A549 (cell line): ENCODE measurements at regions not wholly inside any gene's neighbourhood (a gene's known extent, or its start where the extent isn't known, plus 50 kb on each side); places are given as distances from the start of the nearest gene placed in this dataset.

Source experiments
- ATAC-seq, 2 experiments: fragments of 200-7000 bp in 1 of 2; fragments of >200 bp in 1 of 2; cut with Nextera tagmentation in 1 of 2; cut with Tn5 transposase in 1 of 2; 3 replicates each; pipeline versions ENCODE4 v1.8.0 to v1.9.1; 2018 to 2020; ENCODE audit warnings: mild to moderate bottlenecking in 1 of 2, moderate library complexity in 1 of 2
- CTCF ChIA-PET: fragments of 300-600 bp; sonication (Branson Sonifier 250); formaldehyde crosslinking; extraction: SDS; loops from one replicate; lab custom pipeline; 2021; ENCODE audit warnings: antibody characterized with exemption, inconsistent platforms; lab: Yijun Ruan, JAX
- POLR2A ChIA-PET: fragments of 350-600 bp; formaldehyde crosslinking; extraction: SDS; loops from one replicate; lab custom pipeline; 2021; ENCODE audit warnings: antibody characterized with exemption, inconsistent platforms; lab: Yijun Ruan, JAX
- DNase-seq, 2 experiments: peaks; one replicate each; pipeline versions ENCODE4 v3.0.0 to v3.0.0-alpha.2; 2011 to 2016; ENCODE audit warnings: low read depth in 1 of 2, low spot score in 1 of 2
- FAIRE-seq: peaks from 2 replicates; lab custom pipeline; 2011; peaks lifted over from hg19 to GRCh38; lab: Jason Lieb, UNC
- H3K27ac ChIP-seq, 2 experiments: fragments of >200 bp; sonication (Bioruptor Twin); formaldehyde crosslinking; 3 replicates each; pipeline ENCODE4 v1.5.1; 2016 to 2017
- H3K4me1 ChIP-seq: fragments of >200 bp; sonication (Bioruptor Twin); formaldehyde crosslinking; 3 replicates; pipeline ENCODE4 v1.6.1; 2016
- H3K4me2 ChIP-seq: fragments of >200 bp; sonication (Bioruptor Twin); formaldehyde crosslinking; 3 replicates; pipeline ENCODE4 v1.6.1; 2016
- H3K4me3 ChIP-seq: fragments of >200 bp; sonication (Bioruptor Twin); formaldehyde crosslinking; 3 replicates; pipeline ENCODE4 v1.5.1; 2016
- H3K9me3 ChIP-seq: fragments of >200 bp; sonication (Bioruptor Twin); formaldehyde crosslinking; 3 replicates; pipeline ENCODE4 v1.6.1; 2016
- BHLHE40 ChIP-seq: IDR thresholded peaks from 2 replicates; pipeline ENCODE4 v1.6.1; 2012; ENCODE audit warnings: low read depth, low read length, inconsistent platforms
- CBX2 ChIP-seq: fragments of 200-600 bp; sonication (generic); IDR thresholded peaks from 2 replicates; pipeline ENCODE4 v1.6.1; 2016; ENCODE audit warnings: low read depth, mild to moderate bottlenecking, borderline replicate concordance
- CHD2 ChIP-seq: fragments of 150-350 bp; IDR thresholded peaks from 2 replicates; pipeline ENCODE4 v1.6.1; 2014; ENCODE audit warnings: low read length; ENCODE audit not compliant: partially characterized antibody
- ESRRA ChIP-seq: fragments of 150-350 bp; IDR thresholded peaks from 2 replicates; pipeline ENCODE4 v1.6.1; 2014; ENCODE audit warnings: mild to moderate bottlenecking, low read length, borderline replicate concordance
- FOSL2 ChIP-seq, 2 experiments: fragments of 450-650 bp in 1 of 2; fragments of >200 bp in 1 of 2; sonication (Bioruptor Twin) in 1 of 2; formaldehyde crosslinking; IDR thresholded peaks; 2 replicates each; pipeline versions ENCODE4 v1.5.0 to v1.6.1; 2016 to 2020; ENCODE audit warnings: mild to moderate bottlenecking in 1 of 2, moderate library complexity in 1 of 2
- GATA3 ChIP-seq: IDR thresholded peaks from 2 replicates; pipeline ENCODE4 v1.6.1; 2012; ENCODE audit warnings: borderline replicate concordance
- HOXB5 ChIP-seq: fragments of 250-450 bp; sonication (Bioruptor Pico); IDR thresholded peaks from 2 replicates; pipeline ENCODE4 v1.5.0; 2020; ENCODE audit warnings: mild to moderate bottlenecking, moderate library complexity
- KDM5A ChIP-seq: fragments of 200-600 bp; sonication (generic); IDR thresholded peaks from 2 replicates; pipeline ENCODE4 v1.6.1; 2016; ENCODE audit warnings: antibody characterized with exemption, mild to moderate bottlenecking
- MAFK ChIP-seq: fragments of 450-650 bp; IDR thresholded peaks from 2 replicates; pipeline ENCODE4 v1.6.1; 2014; ENCODE audit not compliant: partially characterized antibody
- MAZ ChIP-seq: fragments of 150-350 bp; IDR thresholded peaks from 2 replicates; pipeline ENCODE4 v1.6.1; 2014; ENCODE audit warnings: antibody characterized with exemption, low read depth, low read length, borderline replicate concordance
- NR3C1 ChIP-seq: fragments of >200 bp; sonication (Bioruptor Twin); formaldehyde crosslinking; IDR thresholded peaks from 3 replicates; pipeline ENCODE4 v1.6.1; 2017
- PHF8 ChIP-seq: fragments of 200-600 bp; sonication (generic); IDR thresholded peaks from 2 replicates; pipeline ENCODE4 v1.6.1; 2016; ENCODE audit warnings: low read depth, mild to moderate bottlenecking, antibody characterized with exemption, moderate library complexity, borderline replicate concordance
- POLR2A ChIP-seq: IDR thresholded peaks from 2 replicates; pipeline ENCODE4 v1.6.1; 2012; ENCODE audit warnings: mild to moderate bottlenecking, low read length
- RARB ChIP-seq: fragments of 250-450 bp; sonication (Bioruptor Pico); IDR thresholded peaks from 2 replicates; pipeline ENCODE4 v1.8.0; 2021; ENCODE audit warnings: mild to moderate bottlenecking, moderate library complexity
- RCOR1 ChIP-seq: fragments of 150-350 bp; IDR thresholded peaks from 2 replicates; pipeline ENCODE4 v1.6.1; 2014; ENCODE audit warnings: antibody characterized with exemption, low read length, low read depth
- RNF2 ChIP-seq: fragments of 200-600 bp; sonication (generic); IDR thresholded peaks from 2 replicates; pipeline ENCODE4 v1.6.1; 2016; ENCODE audit warnings: low read depth, mild to moderate bottlenecking, antibody characterized with exemption, moderate library complexity, borderline replicate concordance
- SMC3 ChIP-seq: fragments of >200 bp; sonication (Bioruptor Twin); formaldehyde crosslinking; IDR thresholded peaks from 3 replicates; pipeline ENCODE4 v1.6.1; 2018; ENCODE audit warnings: inconsistent platforms
- TFCP2L1 ChIP-seq: fragments of 250-450 bp; sonication (Bioruptor Pico); IDR thresholded peaks from 2 replicates; pipeline ENCODE4 v1.5.0; 2021; ENCODE audit warnings: mild to moderate bottlenecking
- ZSCAN20 ChIP-seq: fragments of 250-450 bp; sonication (Bioruptor Pico); IDR thresholded peaks from 2 replicates; pipeline ENCODE4 v1.8.0; 2022; ENCODE audit warnings: mild to moderate bottlenecking, moderate library complexity
- whole genome bisulfite sequencing: methylation state at CpG from one replicate; pipeline ENCODE4 v1.1.6; 2017; ENCODE audit errors: missing lambda C conversion rate; 5-methylcytosine and 5-hydroxymethylcytosine counted together
- TF ChIP-seq, protein P1 (sequence below): fragments of >200 bp; sonication (Bioruptor Twin); formaldehyde crosslinking; IDR thresholded peaks from 3 replicates; pipeline ENCODE4 v1.5.1; 2016
- TF ChIP-seq, protein P2 (sequence below): IDR thresholded peaks from 2 replicates; pipeline ENCODE4 v1.6.1; 2012
- TF ChIP-seq, protein P3 (sequence below): fragments of 150-350 bp; IDR thresholded peaks from 2 replicates; pipeline ENCODE4 v1.6.1; 2014; ENCODE audit warnings: low read depth, mild to moderate bottlenecking, low read length
- TF ChIP-seq, protein P4 (sequence below): fragments of 200-600 bp; sonication (generic); IDR thresholded peaks from 2 replicates; pipeline ENCODE4 v1.6.1; 2016; ENCODE audit warnings: antibody characterized with exemption, mild to moderate bottlenecking, moderate library complexity
- TF ChIP-seq, protein P5 (sequence below): fragments of >200 bp; sonication (Bioruptor Twin); formaldehyde crosslinking; IDR thresholded peaks from 3 replicates; pipeline ENCODE4 v1.6.1; 2016
- TF ChIP-seq, protein P6 (sequence below): IDR thresholded peaks from 2 replicates; pipeline ENCODE4 v1.6.1; 2012; ENCODE audit warnings: low read depth, borderline replicate concordance

DNA sequence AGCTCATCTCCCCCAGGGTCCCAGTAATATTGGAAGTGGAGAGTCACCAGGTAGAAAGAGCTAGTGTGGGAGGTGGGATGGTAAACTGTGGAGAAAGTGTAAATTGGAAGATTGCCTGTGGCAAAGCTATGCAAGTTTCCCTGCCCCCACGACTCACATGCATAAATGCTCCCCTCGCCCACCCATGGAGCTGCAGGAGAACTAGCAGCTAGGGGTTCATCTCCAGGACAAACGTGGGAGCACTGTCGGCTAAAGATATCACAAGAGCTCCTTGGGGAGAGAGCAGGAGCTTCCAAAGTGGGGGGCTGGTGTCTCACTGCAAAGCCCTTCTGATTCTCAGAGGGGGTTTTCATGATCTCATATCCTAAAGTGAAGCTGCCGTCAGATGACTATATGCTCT is 91.4 kb upstream of the PLCL2 start (continued):
- TF ChIP-seq, protein P1, sequence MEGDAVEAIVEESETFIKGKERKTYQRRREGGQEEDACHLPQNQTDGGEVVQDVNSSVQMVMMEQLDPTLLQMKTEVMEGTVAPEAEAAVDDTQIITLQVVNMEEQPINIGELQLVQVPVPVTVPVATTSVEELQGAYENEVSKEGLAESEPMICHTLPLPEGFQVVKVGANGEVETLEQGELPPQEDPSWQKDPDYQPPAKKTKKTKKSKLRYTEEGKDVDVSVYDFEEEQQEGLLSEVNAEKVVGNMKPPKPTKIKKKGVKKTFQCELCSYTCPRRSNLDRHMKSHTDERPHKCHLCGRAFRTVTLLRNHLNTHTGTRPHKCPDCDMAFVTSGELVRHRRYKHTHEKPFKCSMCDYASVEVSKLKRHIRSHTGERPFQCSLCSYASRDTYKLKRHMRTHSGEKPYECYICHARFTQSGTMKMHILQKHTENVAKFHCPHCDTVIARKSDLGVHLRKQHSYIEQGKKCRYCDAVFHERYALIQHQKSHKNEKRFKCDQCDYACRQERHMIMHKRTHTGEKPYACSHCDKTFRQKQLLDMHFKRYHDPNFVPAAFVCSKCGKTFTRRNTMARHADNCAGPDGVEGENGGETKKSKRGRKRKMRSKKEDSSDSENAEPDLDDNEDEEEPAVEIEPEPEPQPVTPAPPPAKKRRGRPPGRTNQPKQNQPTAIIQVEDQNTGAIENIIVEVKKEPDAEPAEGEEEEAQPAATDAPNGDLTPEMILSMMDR: no peak
- no peak for TF ChIP-seq GATA3
- no peak for TF ChIP-seq PHF8
- TF ChIP-seq, protein P2, sequence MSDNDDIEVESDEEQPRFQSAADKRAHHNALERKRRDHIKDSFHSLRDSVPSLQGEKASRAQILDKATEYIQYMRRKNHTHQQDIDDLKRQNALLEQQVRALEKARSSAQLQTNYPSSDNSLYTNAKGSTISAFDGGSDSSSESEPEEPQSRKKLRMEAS: no peak
- TF ChIP-seq, all 56 proteins: peak for 0

DNA sequence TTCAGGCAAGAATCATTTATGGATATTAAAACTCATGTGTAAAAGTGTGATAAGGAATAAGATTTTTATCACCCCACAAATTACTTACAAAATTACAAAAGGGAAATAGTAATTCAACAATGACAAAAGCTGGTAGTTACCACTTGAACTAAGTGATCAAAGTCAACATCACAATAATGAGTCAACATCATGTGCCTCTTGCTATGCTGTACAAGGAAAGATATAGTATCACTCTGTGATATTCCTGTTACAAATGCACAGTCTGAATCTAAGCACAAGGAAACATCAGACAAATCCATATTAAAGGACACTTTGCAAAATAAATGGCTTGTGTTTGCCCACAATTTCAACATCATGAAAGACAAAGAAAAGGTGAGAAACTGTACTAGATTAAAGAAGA is 90.5 kb upstream of the PLCL2 start:
- no peak for TF ChIP-seq FOSL2 (IDR thresholded peaks at IDR 0.05)
- TF ChIP-seq FOSL2 (CRISPR knock-in tag; IDR thresholded peaks at IDR 0.05): 0 out of 2 replicates have a peak, but pooled peaks have one; percentile 17
- TF ChIP-seq RARB (CRISPR knock-in tag): no peak
- TF ChIP-seq, protein P3, sequence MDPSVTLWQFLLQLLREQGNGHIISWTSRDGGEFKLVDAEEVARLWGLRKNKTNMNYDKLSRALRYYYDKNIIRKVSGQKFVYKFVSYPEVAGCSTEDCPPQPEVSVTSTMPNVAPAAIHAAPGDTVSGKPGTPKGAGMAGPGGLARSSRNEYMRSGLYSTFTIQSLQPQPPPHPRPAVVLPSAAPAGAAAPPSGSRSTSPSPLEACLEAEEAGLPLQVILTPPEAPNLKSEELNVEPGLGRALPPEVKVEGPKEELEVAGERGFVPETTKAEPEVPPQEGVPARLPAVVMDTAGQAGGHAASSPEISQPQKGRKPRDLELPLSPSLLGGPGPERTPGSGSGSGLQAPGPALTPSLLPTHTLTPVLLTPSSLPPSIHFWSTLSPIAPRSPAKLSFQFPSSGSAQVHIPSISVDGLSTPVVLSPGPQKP: no peak
- no peak for TF ChIP-seq ZSCAN20 (CRISPR knock-in tag)
- TF ChIP-seq, protein P1: no peak
- TF ChIP-seq BHLHE40: no peak
- no peak for TF ChIP-seq KDM5A
- Histone ChIP-seq H3K4me2 (no peak overlapping the region), H3K4me1 (no peaks in the 10 kb centered on the region), H3K9me3 (no peaks in the 10 kb centered on the region), H3K27ac (no peak overlapping the region), H3K4me3 (no peak overlapping the region)
- ATAC-seq (no peak), FAIRE-seq (no peak), DNase-seq (no peak)
- ChIA-PET CTCF (no interaction called here), POLR2A (no interaction called here)

DNA sequence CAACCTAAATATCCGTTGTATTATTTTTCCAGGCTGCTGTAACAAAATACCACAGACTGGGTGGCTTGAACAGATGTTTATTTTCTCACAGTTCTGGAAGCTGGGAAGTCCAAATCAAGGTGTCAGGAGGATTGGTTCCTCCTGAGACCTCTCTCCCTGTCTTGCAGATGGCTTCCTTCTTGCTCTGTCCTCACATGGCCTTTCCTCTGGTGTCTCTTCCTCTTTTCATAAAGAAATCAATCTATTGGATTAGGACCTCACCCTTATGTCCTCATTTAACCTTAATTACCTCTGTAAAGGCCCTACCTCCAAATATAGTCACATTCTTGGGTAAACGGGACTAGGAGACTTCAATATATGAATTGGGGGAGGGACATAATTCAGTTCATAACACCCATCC is 89.2 kb upstream of the PLCL2 start:
- POLR2A ChIA-PET: no interaction called here
- ATAC-seq: no peak
- H3K4me2 ChIP-seq: no peak overlapping the region
- H3K9me3 ChIP-seq: no peaks in the 10 kb centered on the region
- no peaks in the 10 kb centered on the region for H3K4me1 ChIP-seq
- TF ChIP-seq, protein P4, sequence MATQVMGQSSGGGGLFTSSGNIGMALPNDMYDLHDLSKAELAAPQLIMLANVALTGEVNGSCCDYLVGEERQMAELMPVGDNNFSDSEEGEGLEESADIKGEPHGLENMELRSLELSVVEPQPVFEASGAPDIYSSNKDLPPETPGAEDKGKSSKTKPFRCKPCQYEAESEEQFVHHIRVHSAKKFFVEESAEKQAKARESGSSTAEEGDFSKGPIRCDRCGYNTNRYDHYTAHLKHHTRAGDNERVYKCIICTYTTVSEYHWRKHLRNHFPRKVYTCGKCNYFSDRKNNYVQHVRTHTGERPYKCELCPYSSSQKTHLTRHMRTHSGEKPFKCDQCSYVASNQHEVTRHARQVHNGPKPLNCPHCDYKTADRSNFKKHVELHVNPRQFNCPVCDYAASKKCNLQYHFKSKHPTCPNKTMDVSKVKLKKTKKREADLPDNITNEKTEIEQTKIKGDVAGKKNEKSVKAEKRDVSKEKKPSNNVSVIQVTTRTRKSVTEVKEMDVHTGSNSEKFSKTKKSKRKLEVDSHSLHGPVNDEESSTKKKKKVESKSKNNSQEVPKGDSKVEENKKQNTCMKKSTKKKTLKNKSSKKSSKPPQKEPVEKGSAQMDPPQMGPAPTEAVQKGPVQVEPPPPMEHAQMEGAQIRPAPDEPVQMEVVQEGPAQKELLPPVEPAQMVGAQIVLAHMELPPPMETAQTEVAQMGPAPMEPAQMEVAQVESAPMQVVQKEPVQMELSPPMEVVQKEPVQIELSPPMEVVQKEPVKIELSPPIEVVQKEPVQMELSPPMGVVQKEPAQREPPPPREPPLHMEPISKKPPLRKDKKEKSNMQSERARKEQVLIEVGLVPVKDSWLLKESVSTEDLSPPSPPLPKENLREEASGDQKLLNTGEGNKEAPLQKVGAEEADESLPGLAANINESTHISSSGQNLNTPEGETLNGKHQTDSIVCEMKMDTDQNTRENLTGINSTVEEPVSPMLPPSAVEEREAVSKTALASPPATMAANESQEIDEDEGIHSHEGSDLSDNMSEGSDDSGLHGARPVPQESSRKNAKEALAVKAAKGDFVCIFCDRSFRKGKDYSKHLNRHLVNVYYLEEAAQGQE: no peak
- no peak for TF ChIP-seq RNF2
- no peak for TF ChIP-seq PHF8
- no peak for TF ChIP-seq RARB (CRISPR knock-in tag)
- no peak for TF ChIP-seq ESRRA
- TF ChIP-seq POLR2A: no peak
- TF ChIP-seq NR3C1: no peak
- TF ChIP-seq, protein P5, sequence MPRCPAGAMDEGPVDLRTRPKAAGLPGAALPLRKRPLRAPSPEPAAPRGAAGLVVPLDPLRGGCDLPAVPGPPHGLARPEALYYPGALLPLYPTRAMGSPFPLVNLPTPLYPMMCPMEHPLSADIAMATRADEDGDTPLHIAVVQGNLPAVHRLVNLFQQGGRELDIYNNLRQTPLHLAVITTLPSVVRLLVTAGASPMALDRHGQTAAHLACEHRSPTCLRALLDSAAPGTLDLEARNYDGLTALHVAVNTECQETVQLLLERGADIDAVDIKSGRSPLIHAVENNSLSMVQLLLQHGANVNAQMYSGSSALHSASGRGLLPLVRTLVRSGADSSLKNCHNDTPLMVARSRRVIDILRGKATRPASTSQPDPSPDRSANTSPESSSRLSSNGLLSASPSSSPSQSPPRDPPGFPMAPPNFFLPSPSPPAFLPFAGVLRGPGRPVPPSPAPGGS: no peak
- no peak for TF ChIP-seq HOXB5 (CRISPR knock-in tag)
- no peak for TF ChIP-seq SMC3
- TF ChIP-seq MAZ: no peak
- TF ChIP-seq TFCP2L1 (CRISPR knock-in tag): no peak
- TF ChIP-seq CHD2: no peak
- TF ChIP-seq RCOR1: no peak
- TF ChIP-seq CBX2: no peak
- TF ChIP-seq, protein P6, sequence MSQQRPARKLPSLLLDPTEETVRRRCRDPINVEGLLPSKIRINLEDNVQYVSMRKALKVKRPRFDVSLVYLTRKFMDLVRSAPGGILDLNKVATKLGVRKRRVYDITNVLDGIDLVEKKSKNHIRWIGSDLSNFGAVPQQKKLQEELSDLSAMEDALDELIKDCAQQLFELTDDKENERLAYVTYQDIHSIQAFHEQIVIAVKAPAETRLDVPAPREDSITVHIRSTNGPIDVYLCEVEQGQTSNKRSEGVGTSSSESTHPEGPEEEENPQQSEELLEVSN: no peak
- TF ChIP-seq MAFK: no peak
- no peak for DNase-seq
- CTCF ChIA-PET: no interaction called here
- no peak overlapping the region for H3K27ac ChIP-seq
- FAIRE-seq: no peak
- 28% methylated on average over 2 of the region's 2 CpGs for WGBS
- no peak overlapping the region for H3K4me3 ChIP-seq
